ENCODE measurements at regions not wholly inside any gene's neighbourhood (a gene's known extent, or its start where the extent isn't known, plus 50 kb on each side); places are given as distances from the start of the nearest gene placed in this dataset.

- TF ChIP-seq CTCF (IDR thresholded peaks at IDR 0.05; ENCODE audit: low read depth, low read length): no peak
- TF ChIP-seq MYC (IDR thresholded peaks at IDR 0.05; ENCODE audit: low read depth, low read length): no peak
- TF ChIP-seq MAX (IDR thresholded peaks at IDR 0.05; ENCODE audit: low read depth, low read length): no peak
Observed at GRCh38 chr17:51397361-51398127, 137.2 kb downstream of the UTP18 start.
